HG02759 (cell line): ENCODE measurements at regions not wholly inside any gene's neighbourhood (a gene's known extent, or its start where the extent isn't known, plus 50 kb on each side); places are given as distances from the start of the nearest gene placed in this dataset.

Experiments used
- ATAC-seq: cut with Tn5 transposase; IDR thresholded peaks from one replicate; pipeline ENCODE4 v1.9.1; 2021; ENCODE audit warnings: mild to moderate bottlenecking, moderate library complexity; ENCODE audit not compliant: unreplicated experiment

DNA sequence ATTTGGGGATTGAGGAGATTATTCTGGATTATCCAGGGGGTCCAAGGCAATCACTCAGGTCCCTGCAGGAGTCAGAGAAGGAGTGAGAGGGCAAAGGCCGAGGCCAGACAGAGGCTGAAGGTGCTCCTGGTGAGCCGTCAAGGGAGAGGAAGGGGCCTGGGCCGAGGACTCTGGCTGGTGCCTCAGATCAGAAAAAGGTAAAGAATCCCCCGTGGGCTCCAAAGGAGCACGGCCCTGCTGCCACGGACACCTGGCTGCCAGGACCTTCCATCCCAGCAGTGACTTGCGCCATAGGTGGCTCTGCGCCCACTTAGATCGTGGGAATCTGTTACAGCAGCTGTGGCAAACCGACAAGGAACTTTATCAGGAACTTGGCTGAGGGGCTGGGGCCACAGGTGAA lies 374.8 kb upstream of the MYT1L start:
- no peak for ATAC-seq

DNA sequence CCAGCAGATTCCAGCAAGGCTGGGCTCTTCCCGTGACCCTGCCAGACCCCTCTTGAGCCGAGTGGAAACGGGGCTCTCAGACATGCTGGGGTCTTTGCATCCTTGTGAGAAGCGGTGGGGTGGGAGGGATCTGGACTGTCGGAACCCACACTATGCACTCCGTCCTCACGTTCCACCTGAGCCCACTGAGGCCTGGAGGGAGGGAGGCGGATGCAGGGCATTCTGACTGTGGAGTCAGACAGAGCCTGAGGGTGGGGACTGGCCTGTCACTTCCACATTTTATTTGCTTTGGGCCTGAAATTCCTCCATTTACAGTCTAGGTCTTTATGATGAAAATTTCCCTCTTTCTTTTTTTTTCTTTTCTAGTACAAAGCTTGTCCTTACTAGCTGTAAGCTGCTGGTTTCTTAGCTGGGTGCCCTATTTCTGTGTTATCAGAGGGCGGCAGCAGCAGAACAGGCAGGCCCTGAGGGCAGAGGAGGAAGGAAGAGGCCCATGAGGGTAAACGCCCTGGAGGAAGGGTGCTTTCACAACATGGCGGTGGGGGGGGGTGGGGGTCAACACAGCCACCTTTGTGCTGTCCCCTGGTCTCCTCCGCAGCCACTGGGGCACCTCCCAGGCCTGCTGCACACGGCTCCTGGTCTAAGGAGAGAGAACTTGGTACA lies 373.5 kb upstream of the MYT1L start:
- no peak for ATAC-seq

DNA sequence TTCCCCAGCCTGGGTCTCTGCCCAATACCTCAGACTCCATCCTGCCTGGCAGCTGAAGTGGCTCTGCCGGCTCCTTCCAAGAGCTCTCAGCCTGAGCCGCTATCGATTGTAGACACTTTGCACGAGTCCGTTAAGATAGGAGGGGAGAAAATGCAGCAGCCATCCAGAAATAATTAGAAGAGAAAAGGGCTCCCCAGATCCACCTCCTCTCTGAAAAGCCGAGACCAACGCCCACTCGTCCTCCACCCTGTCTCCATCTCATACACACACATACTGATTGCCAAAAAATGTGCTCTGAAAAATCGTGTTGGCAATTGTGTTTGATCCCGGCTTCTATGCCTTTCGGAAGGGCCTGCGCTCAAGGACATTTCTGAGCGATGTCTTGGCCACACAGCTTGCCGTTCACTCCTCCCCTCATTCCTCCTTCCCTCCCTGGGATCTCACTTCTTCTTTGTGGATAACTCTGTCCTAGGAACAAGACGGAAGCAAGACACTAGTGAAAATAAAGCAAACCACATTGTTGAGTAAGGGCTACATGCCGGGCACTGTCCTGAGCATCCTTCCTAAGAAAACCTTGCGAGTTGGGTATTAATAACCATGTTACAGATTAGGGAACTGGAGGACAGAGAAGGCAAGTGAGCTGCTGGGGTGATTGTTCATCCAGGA lies 372.8 kb upstream of the MYT1L start:
- ATAC-seq: no peak

DNA sequence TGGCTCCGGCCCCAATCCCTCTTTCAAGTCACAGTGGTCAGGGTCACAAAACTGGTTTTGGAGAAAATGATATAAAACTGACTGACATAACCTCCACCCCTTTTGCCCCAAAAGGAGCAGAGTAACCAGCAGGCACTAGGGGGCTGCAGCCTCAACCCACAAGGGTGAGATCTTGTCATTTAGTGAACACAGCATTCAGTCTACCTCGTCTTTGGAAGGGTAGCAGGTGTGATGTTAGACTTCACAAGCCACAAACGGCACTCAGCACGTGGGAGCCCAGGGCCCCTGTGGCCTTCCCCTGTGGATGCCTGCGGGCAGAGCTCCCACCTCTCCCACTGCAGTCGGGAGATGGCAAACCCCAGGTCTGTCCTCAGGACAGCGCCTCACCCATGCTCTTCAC lies 372.1 kb upstream of the MYT1L start:
- no peak for ATAC-seq

DNA sequence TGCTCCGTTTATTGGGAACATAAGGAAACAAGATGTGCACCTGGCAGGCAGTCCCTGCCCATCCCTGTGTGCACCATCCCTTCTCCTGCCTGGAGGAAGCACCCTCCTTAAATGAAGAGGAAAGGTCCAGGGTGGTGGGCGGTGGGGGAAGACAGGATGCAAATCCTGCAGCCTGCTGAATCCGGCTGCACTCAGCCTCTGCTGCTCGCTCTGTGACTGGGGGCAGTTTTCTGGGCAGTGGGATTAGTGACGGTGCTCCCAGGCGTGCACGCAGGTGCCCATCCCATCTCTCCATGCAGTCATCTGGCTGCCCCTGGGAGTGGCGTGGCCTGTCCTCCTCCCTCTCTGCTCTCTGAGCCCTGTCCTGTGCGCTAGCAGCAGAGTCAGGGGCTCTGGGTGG lies 371.3 kb upstream of the MYT1L start:
- no peak for ATAC-seq

DNA sequence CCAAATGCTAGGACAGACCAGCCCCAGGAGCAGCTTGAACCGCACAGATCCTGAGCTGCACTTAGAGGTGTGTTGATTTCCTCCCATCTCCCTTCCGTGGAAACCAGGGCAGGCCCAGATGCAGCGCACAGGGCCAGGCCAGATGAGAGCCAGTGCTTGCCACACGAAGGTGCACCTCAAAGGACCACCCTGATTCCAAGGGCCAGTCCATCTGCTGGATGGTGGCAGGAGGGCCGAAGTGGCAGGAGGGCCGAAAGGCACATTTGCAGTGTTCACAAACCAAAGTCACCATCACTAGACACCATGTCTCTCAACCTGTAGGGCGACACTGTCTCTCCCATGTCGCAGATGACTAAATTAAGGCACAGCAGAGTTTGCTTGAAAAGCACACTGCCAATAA lies 370.7 kb upstream of the MYT1L start:
- ATAC-seq: no peak

DNA sequence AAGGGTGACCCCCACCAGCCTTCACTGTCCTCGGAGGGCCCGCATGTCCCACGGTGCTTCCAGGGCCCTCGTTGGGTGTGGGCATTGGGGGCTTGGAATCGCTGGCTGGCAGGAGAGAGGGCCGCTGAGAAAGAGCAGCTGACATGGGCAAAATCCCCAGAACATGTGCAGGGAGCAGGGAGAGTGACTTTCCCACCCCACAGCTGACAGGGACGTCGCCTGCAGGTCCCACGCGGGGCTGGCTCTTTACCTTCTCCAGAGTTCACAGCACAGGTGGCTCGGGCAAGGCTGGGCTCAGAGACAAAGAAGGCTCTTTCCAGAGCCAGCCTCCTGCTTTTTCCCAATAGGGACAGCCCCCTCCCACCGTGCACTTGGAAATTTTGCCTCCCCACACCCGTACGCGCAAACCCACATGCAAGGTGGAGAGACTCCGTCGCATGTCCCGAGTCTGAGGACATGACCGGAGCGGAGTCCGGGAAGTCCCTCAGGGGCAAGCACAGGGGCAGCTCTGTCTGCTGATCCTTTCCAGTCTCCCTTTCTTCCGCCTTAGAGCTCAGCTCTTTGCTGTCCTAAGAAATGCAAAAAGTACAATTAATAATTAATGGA lies 370.2 kb upstream of the MYT1L start:
- ATAC-seq: no peak

DNA sequence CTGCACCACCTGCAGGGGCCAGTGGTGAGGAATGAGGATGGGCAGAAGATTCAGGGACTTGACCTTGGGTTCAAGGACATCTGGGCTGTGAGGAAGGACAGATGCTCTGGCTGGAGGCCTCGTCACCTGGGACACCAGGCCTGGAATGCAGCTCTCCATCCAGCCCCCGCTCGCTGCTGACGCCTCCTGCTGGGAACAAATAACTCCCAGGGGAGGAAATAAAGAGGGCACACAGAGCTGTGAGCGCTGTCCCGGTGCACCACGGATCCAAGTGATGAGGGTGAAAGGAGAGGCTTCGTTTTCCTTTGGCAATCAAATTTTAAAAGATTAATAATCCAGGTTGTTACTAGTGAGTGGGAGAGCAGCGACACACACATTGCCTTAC lies 368.0 kb upstream of the MYT1L start:
- ATAC-seq: no peak

DNA sequence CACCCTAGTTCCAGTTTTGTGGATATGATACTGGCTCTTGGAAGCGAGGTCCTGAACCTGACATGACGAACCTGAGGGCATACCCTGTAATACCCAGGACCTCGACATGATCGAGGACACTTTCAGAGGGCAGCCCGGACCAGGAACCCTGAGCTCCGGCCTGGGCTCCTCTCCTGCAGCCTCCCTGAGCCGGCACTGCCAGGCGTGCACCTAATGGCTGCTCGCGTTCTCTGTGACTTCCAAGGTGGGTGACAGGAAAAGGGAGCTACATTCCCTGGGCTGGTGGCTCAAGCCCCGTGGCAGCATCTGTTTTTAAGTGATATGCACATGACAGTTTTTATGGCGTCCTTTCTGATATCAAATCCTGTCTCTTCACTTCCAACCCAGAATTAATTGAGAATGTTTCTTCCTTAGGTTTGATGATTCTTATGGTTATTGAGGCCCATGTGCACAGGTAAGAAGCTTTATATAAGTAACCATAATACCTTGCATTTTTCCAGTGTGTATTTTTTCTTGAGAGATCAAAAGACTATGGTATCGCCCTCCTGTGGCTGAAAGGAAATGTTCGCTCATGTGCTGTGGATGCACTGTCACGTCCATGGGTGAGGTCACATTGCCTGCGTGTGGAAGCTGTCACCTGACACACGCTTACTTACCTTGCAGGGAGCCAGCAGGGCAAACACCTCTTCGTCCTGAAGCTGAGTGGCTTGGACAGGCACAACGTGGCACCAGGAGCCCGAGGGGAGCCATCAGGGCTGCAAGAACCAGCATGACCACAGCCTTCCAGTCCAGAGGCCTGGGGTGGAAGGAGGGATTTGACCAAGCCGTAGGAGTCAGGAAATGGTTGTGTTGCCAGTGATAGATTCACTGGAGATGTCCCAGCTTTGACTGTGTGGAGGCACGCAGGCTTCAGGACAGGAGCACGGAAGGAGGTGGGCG lies 367.4 kb upstream of the MYT1L start:
- ATAC-seq: no peak

DNA sequence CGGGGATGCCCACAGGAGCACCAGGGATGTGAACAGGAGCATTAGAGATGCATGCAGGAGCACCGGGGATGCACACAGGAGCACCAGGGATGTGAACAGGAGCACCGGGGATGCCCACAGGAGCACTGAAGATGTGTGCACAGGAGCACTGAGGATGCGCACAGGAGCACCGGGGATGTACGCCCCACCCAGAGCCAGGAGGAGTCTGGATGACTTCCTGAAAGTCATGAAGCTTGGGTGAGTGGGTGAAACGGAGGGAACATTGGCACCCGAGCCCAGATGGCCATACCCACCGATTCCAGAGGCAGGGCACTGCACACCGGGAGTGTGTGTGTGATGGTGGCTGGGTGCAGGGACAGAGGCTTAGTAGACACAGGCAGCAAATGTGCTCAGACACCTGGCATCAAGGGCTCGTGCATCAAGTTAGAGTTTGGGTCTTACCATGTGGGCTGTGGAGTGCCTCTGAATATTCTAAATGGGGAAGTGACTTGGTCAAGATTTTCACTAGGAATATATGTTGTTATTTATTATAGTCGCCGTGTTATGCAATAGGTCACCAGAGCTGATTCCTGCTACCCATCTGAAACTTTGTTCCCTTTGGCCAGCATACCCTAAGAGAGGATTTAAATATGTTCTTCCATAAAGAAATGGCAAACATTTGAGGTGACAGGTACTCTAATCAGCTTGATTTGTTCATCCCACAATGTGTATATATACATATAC lies 365.8 kb upstream of the MYT1L start:
- no peak for ATAC-seq

DNA sequence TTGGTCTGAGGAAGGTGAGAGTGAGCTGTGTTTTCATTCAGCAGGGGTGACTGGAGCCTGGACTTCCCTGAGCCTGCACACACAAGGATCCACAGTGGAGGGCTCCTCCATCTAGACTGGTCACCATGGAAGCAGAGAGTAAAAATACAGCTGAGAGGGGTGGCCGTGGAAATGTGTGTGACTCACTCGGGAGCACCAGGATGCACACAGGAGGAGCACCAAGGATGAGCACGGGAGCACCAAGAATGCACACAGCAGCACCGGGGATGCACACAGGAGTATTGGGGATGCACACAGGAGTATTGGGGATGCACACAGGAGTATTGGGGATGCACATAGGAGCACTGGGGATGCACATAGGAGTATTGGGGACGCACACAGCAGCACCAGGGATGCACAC lies 365.2 kb upstream of the MYT1L start:
- ATAC-seq: no peak

DNA sequence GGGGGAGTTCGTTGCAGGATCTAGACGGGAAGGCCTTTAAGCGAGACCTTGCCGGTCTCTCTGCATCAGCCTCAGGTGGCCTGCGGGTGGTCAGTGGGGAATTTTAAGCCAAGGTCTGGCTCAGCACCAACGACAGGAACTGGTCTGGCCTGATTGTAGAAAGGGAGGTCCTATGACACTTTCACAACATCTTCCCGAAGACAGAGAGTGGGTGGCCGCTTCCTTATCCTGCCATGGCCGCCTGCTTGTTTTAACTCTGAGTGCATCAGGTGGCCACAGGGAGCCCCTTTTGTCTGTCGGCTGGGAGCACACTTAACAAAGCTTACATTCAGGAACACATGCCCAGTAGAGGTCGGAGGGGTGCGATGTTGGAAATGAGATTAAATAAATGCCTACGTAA lies 363.7 kb upstream of the MYT1L start:
- no peak for ATAC-seq

DNA sequence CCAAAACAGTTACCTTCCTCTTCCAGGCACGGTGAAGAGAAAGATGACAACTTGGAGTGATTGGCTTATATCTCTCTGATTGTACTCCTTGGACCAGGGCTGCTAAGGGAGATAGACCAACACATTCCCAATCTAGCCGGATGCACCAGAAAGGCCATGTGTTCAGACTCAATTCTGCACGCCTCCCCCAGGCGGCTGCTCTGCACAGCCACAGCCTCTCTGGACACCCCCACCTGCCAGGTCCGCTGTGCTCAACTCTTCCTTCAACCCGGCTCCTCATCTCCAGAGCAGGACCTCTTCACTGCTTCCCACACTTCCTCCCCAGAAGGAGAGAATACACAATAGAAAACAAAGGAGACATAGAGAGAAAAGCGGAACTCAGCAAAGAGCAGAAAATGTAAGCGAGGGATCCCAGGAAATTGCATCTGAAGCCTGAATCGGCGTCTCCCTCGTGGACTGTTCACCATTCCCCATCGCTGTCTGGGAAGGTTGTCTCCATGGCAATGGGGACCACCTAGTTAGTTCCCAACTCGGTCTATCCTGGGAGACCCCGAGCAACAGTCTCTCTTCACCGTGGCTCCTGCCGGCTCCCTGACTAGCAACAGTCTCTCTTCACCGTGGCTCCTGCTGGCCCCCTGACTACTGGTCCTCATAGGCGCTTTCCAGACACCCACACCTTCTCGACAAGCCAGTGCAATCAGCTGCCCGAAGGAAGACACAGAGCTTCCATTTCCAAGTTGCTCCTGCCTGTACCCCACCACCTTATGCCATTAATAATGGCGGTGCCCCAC lies 361.7 kb upstream of the MYT1L start:
- no peak for ATAC-seq

DNA sequence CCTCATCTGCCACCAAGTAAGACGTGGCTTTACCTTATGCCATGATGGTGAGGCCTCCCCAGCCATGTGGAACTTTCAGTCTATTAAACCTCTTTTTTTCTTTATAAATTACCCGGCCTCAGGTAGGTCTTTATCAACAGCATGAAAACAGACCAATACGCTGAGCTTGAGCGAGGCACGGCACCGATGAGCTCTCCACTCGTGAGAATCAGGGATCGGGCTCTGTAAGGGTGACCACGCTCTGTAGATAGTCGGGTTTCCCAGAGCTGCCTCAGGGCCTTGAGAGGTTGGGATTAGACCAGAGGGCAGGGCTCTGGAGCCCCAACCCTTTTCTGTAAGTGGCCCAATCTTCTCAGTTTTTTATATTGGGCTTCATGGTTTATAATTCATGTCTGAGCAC lies 360.3 kb upstream of the MYT1L start:
- no peak for ATAC-seq

DNA sequence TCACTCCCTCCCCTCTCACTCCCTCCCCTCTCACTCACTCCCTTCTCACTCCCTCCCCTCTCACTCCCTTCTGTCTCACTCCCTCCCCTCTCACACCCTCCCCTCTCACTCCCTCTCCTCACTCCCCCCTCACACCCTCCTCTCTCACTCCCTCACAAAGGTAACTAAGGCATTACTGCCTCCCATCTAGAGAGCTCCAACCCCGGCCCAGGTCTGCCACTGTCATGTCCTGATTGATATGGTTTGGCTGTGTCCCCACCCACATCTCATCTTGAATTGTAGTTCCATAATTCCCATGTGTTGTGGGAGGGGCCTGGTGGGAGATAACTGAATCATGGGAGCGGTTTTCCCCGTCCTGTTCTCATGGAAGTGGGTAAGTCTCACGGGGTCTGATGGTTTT lies 359.9 kb upstream of the MYT1L start:
- no peak for ATAC-seq

DNA sequence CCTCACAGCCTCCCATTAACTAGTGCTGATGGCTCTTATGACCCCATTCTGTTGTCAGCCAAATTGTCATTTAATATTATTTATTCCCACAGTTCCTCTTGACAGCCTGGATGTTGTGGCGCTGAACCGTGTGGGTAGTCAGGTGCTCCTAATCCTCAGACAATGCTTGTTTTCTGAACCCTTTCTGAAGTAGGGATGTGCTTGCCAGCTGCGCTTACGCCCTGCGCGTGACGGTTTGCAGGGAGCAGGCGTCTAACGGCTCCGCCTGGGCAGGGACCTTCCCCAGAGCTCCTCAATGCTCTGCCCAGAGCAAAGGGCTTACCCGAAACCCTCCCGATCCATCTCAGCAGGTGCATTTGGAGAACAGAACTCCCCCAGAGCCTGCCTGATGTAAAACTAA lies 358.2 kb upstream of the MYT1L start:
- ATAC-seq: no peak

DNA sequence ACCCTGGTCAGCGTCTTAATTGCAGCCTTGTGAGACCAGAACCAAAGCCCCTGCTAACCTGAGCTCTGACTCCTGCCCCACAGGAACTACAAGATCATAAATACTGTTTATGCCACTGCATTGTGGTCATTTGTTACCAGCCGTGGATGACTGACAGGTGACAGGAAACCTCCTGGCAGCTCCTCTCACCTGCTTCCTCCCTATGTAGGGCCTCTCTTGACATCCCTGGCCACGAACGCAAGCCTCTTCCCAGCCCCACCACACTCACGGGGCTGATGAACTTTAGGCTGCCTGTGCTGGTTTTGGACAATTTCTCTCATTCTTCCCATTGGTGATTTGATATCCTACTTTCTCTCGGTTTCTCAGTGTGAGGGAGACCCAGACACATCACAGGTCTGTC lies 357.2 kb upstream of the MYT1L start:
- no peak for ATAC-seq

DNA sequence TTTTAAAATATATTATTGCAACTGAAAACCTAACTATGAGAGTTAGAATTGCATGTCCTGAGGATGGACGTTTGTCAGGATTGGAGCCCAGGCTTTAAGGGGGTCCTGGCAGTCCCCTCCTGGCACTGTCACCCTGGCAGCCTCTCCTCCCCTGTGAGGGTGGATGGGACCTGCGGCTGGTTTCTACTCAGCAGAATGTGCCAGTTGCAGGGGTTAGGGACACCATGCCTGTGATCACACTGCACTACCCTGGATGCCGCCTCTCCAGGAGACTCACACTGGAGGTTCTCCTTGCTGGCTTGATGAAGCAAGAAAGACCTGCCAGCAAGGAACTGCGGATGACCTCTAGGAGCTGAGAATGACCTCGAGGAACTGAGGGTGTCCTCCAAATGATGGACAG lies 356.7 kb upstream of the MYT1L start:
- no peak for ATAC-seq

DNA sequence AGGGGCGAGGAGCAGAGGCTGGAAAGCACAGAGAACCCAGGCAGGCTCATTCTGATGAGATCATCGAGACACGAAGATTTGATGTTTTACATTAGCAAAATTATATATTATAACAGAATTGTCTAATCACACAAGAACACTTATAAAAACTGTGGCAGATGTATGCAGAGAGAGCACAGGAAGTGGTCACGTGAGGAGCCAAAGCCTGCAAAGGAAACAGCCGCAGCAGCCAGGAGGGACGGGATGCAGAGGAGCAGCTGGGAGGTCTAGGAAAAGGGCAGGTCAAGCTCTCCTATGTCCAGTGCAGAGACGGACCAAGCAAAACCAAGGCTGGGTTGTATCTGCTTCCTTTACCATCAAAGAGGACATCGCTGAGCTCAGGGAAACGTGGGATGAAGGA lies 355.1 kb upstream of the MYT1L start:
- ATAC-seq: no peak

DNA sequence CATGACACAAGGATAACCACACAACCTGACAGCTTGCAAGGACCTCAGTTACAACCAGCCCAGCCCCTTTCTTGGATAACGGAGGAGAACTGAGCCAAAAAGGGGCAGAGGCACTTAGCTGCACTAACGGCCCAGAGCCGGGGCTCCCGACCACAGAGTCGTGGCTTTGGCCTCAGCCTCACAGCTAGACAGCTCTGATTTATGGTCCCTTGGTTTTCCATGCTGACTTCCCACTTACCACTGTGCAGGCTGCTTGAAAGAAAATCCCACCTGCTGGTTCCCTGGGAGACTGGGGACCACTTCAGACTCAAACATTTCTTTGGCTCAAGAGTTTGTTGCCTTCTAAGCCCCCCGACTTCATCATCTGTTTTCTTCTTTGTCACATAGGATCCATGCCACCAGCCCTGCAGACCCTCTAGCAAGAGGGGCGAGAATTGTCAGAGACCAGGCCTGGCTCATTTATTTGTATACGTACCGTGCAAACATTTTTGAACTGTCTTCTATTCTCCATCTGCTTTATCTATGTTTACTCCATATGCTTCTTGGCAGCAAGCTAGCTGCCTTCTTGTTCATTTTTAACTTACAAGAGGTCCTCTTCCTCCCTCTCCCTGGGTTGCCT lies 352.6 kb upstream of the MYT1L start:
- no peak for ATAC-seq
